Hepatocyte (in vitro differentiated cells): ENCODE measurements at regions not wholly inside any gene's neighbourhood (a gene's known extent, or its start where the extent isn't known, plus 50 kb on each side); places are given as distances from the start of the nearest gene placed in this dataset.

Experiments
- DNase-seq: peaks from one replicate; pipeline ENCODE4 v3.0.0-alpha.2; 2016; ENCODE audit warnings: low spot score
- H2AFZ ChIP-seq: fragments of 200-600 bp; sonication (generic); 2 replicates; pipeline ENCODE4 v1.6.0; 2016; ENCODE audit warnings: antibody characterized with exemption, mild to moderate bottlenecking
- H3K27ac ChIP-seq: fragments of 200-600 bp; sonication (generic); 2 replicates; pipeline ENCODE4 v1.5.1; 2016; ENCODE audit warnings: mild to moderate bottlenecking
- H3K27me3 ChIP-seq: fragments of 200-600 bp; sonication (generic); 2 replicates; pipeline ENCODE4 v1.6.1; 2016
- H3K36me3 ChIP-seq: fragments of 200-600 bp; sonication (generic); replicated peaks from 2 replicates; pipeline ENCODE4 v1.5.1; 2016; ENCODE audit warnings: low read depth; ENCODE audit not compliant: insufficient read depth
- H3K4me1 ChIP-seq: fragments of 200-600 bp; sonication (generic); 2 replicates; pipeline ENCODE4 v1.5.1; 2016; ENCODE audit warnings: mild to moderate bottlenecking, moderate library complexity; ENCODE audit not compliant: insufficient read depth
- H3K4me2 ChIP-seq: fragments of 200-600 bp; sonication (generic); 2 replicates; pipeline ENCODE4 v1.6.0; 2016
- H3K4me3 ChIP-seq: fragments of 200-600 bp; sonication (generic); 2 replicates; pipeline ENCODE4 v1.5.1; 2016; ENCODE audit warnings: mild to moderate bottlenecking
- H3K79me2 ChIP-seq: fragments of 200-600 bp; sonication (generic); 2 replicates; pipeline ENCODE4 v1.6.0; 2017; ENCODE audit warnings: mild to moderate bottlenecking
- H3K9me2 ChIP-seq: fragments of 200-600 bp; sonication (generic); replicated peaks from 2 replicates; pipeline ENCODE4 v1.6.0; 2017; ENCODE audit warnings: mild to moderate bottlenecking; ENCODE audit not compliant: insufficient read depth
- H3K9me3 ChIP-seq: fragments of 200-600 bp; sonication (generic); 2 replicates; pipeline ENCODE4 v1.5.1; 2016; ENCODE audit warnings: low read depth, mild to moderate bottlenecking
- H4K20me1 ChIP-seq: fragments of 200-600 bp; sonication (generic); 2 replicates; pipeline ENCODE4 v1.6.0; 2016; ENCODE audit warnings: mild to moderate bottlenecking; ENCODE audit not compliant: insufficient read depth, poor library complexity, severe bottlenecking
- EZH2 ChIP-seq: fragments of 200-600 bp; sonication (generic); IDR thresholded peaks from 2 replicates; pipeline ENCODE4 v1.6.1; 2016; ENCODE audit warnings: antibody characterized with exemption, mild to moderate bottlenecking, borderline replicate concordance
- EZH2phosphoT487 ChIP-seq: fragments of 200-600 bp; sonication (generic); IDR thresholded peaks from one replicate; pipeline ENCODE4 v1.6.1; 2018; ENCODE audit warnings: antibody characterized with exemption, mild to moderate bottlenecking, low read depth, moderate library complexity; ENCODE audit not compliant: unreplicated experiment, severe bottlenecking
- WGBS: methylation state at CpG from one replicate; pipeline ENCODE4 v1.1.6; 2016; ENCODE audit warnings: low lambda C conversion rate; ENCODE audit errors: missing lambda C conversion rate; 5-methylcytosine and 5-hydroxymethylcytosine counted together
- TF ChIP-seq, protein P1 (sequence below): fragments of 200-600 bp; sonication (generic); IDR thresholded peaks from 2 replicates; pipeline ENCODE4 v1.5.1; 2016; ENCODE audit warnings: antibody characterized with exemption, mild to moderate bottlenecking; ENCODE audit not compliant: poor library complexity

DNA sequence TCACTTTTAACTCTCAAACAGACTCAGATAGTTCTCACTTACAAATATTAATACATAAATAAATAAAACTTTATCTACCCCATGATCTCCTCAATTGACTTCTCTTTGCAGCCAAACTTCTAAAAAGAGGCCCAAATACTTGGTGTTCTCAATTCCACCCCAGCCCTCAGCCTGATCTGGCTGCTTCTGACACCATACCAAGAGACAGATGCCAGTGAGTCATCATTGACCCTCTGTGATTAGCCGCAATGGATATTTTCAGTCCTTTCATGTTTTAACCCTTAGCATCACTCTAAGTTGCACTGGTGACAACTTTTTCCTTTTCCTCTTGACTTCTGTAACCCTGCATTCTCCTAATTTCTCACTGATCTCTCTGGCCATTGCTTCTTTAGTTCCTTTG lies 184.1 kb upstream of the ARHGAP20 start:
- no peaks in the 10 kb centered on the region for H3K36me3 ChIP-seq
- no peaks in the 10 kb centered on the region for H3K9me3 ChIP-seq
- no peaks in the 10 kb centered on the region for H3K4me1 ChIP-seq
- H3K4me2 ChIP-seq = no peak overlapping the region
- H2AFZ ChIP-seq = no peak overlapping the region
- no peaks in the 10 kb centered on the region for H4K20me1 ChIP-seq
- WGBS = 26% methylated on average over 1 of the region's 1 CpG
- H3K27me3 ChIP-seq = no peaks in the 10 kb centered on the region
- no peaks in the 10 kb centered on the region for H3K9me2 ChIP-seq
- DNase-seq = no peak
- TF ChIP-seq EZH2phosphoT487 (no peak), EZH2 (no peak)
- H3K4me3 ChIP-seq = no peak overlapping the region
- no peak overlapping the region for H3K27ac ChIP-seq
- H3K79me2 ChIP-seq = no peaks in the 10 kb centered on the region

DNA sequence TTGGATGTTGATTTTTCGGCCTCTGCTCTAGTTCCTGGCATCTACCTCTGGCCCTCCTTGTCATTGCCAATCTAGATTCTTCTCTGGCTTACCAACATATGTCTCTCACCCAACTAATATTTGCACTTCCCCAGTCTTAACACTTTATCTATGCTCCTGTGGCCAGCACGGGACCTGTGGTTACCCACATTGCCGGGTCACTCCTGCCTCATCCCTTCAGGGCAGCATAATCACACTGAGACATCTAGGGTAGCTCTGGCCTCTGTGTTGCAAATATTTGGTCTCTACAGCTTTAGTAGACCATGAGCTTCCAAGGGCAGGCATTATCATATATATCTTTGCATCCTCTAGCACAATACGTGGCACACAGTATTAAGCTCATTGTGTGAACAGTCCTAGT lies 182.0 kb upstream of the ARHGAP20 start:
- no peaks in the 10 kb centered on the region for H3K36me3 ChIP-seq
- no peaks in the 10 kb centered on the region for H3K9me2 ChIP-seq
- no peak overlapping the region for H3K4me2 ChIP-seq
- H3K27me3 ChIP-seq = no peaks in the 10 kb centered on the region
- TF ChIP-seq EZH2phosphoT487 = no peak
- TF ChIP-seq, protein P1, sequence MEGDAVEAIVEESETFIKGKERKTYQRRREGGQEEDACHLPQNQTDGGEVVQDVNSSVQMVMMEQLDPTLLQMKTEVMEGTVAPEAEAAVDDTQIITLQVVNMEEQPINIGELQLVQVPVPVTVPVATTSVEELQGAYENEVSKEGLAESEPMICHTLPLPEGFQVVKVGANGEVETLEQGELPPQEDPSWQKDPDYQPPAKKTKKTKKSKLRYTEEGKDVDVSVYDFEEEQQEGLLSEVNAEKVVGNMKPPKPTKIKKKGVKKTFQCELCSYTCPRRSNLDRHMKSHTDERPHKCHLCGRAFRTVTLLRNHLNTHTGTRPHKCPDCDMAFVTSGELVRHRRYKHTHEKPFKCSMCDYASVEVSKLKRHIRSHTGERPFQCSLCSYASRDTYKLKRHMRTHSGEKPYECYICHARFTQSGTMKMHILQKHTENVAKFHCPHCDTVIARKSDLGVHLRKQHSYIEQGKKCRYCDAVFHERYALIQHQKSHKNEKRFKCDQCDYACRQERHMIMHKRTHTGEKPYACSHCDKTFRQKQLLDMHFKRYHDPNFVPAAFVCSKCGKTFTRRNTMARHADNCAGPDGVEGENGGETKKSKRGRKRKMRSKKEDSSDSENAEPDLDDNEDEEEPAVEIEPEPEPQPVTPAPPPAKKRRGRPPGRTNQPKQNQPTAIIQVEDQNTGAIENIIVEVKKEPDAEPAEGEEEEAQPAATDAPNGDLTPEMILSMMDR = no peak
- no peak for TF ChIP-seq EZH2
- H3K27ac ChIP-seq = no peak overlapping the region
- H3K9me3 ChIP-seq = no peaks in the 10 kb centered on the region
- no peak overlapping the region for H2AFZ ChIP-seq
- WGBS = 78% methylated on average over 4 of the region's 4 CpGs
- no peak for DNase-seq
- no peak overlapping the region for H3K4me3 ChIP-seq
- H3K79me2 ChIP-seq = no peaks in the 10 kb centered on the region
- H3K4me1 ChIP-seq = no peaks in the 10 kb centered on the region
- no peaks in the 10 kb centered on the region for H4K20me1 ChIP-seq

DNA sequence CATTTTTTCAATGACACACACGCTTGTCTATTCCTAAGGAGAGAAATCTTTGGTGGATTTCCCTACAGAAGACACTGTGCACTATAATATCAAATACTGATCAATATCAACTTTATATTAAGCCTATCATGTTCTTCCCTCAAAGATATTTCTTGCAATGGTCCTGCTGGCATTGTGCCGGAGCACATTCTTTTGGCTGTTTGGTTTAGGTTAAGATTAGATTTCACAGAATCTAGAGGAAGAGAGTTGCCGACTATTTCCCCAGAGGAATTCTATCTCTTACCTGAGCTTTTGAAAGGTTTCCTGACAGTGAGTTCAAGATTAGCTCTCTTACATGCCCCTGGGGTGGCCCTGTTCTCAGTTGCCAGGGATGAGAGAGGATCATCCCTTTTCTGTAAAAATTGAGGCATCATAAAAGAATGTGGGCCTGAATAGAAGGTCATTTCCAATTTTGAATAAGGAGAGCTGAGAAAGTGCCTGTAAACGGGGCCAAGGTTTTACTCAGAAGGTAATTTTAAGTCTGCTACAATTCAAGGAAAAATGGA lies 180.6 kb upstream of the ARHGAP20 start:
- Histone ChIP-seq H2AFZ (no peak overlapping the region), H4K20me1 (no peaks in the 10 kb centered on the region), H3K4me1 (no peaks in the 10 kb centered on the region), H3K27me3 (no peaks in the 10 kb centered on the region), H3K4me3 (no peak overlapping the region), H3K79me2 (no peaks in the 10 kb centered on the region), H3K9me3 (no peaks in the 10 kb centered on the region), H3K27ac (no peak overlapping the region), H3K4me2 (no peak overlapping the region), H3K36me3 (no peaks in the 10 kb centered on the region), H3K9me2 (no peaks in the 10 kb centered on the region)
- no peak for DNase-seq
- WGBS = 75% methylated on average over 4 of the region's 4 CpGs
- TF ChIP-seq EZH2 (no peak), EZH2phosphoT487 (no peak)
- TF ChIP-seq, protein P1 = no peak

DNA sequence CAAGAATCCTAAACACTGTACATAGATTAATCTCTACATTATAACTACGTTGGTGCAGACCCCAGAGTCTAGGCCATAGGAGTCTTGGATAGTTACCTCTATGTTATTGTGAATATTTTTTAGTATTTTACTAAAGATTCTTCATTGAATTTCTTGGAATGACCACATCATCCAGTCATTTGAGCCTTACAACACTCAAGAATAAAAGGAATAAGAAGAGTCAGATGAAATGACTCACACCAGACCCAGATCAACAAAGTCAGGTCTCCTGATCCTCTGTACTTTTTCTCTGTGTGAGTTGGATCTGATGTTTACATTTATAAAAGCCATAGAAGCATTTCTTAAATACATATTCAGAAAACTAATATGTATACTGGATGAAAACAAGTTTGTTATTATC lies 179.2 kb upstream of the ARHGAP20 start:
- H3K4me1 ChIP-seq = no peaks in the 10 kb centered on the region
- no peaks in the 10 kb centered on the region for H3K27me3 ChIP-seq
- no peak overlapping the region for H3K4me3 ChIP-seq
- no peaks in the 10 kb centered on the region for H3K9me3 ChIP-seq
- H3K79me2 ChIP-seq = no peaks in the 10 kb centered on the region
- TF ChIP-seq, protein P1 = no peak
- TF ChIP-seq EZH2phosphoT487 = no peak
- TF ChIP-seq EZH2 = no peak
- no peak for DNase-seq
- H3K36me3 ChIP-seq = no peaks in the 10 kb centered on the region
- WGBS = 79% methylated on average over 1 of the region's 1 CpG
- no peak overlapping the region for H3K27ac ChIP-seq
- H3K4me2 ChIP-seq = no peak overlapping the region
- H2AFZ ChIP-seq = no peak overlapping the region
- H3K9me2 ChIP-seq = no peaks in the 10 kb centered on the region
- H4K20me1 ChIP-seq = no peaks in the 10 kb centered on the region
